DOHH2 (cell line): ENCODE measurements at regions not wholly inside any gene's neighbourhood (a gene's known extent, or its start where the extent isn't known, plus 50 kb on each side); places are given as distances from the start of the nearest gene placed in this dataset.

Experiments used
- H3F3A ChIP-seq: fragments of 200-600 bp; sonication (generic), shearing (Covaris generic); 2 replicates; pipeline ENCODE4 v1.6.0; 2016; ENCODE audit warnings: antibody characterized with exemption, mild to moderate bottlenecking; ENCODE audit not compliant: control insufficient read depth, insufficient read depth
- H3K27ac ChIP-seq: fragments of 200-600 bp; sonication (generic); 2 replicates; pipeline ENCODE4 v1.5.1; 2014; ENCODE audit warnings: low read depth, mild to moderate bottlenecking, low read length, moderate library complexity
- H3K27me3 ChIP-seq: fragments of 200-600 bp; sonication (generic); 2 replicates; pipeline ENCODE4 v1.6.1; 2014; ENCODE audit warnings: mild to moderate bottlenecking, low read length, mixed read lengths; ENCODE audit not compliant: control insufficient read depth
- H3K36me3 ChIP-seq: fragments of 200-600 bp; sonication (generic); 2 replicates; pipeline ENCODE4 v1.6.1; 2014; ENCODE audit warnings: mild to moderate bottlenecking, low read length, moderate library complexity, mixed read lengths; ENCODE audit not compliant: control insufficient read depth
- H3K4me1 ChIP-seq: fragments of 200-600 bp; sonication (generic); 2 replicates; pipeline ENCODE4 v1.6.1; 2014; ENCODE audit warnings: mild to moderate bottlenecking, low read length, mixed read lengths; ENCODE audit not compliant: control insufficient read depth
- H3K4me2 ChIP-seq: fragments of 200-600 bp; sonication (generic); 2 replicates; pipeline ENCODE4 v1.6.0; 2014; ENCODE audit warnings: mild to moderate bottlenecking, low read length, moderate library complexity
- H3K4me3 ChIP-seq: fragments of 200-600 bp; sonication (generic); 2 replicates; pipeline ENCODE4 v1.5.1; 2014; ENCODE audit warnings: mild to moderate bottlenecking, low read length, mixed read lengths
- H3K79me2 ChIP-seq: fragments of 200-600 bp; sonication (generic); 2 replicates; pipeline ENCODE4 v1.6.1; 2014; ENCODE audit warnings: mild to moderate bottlenecking, low read length, mixed read lengths; ENCODE audit not compliant: control insufficient read depth
- H3K9me2 ChIP-seq: fragments of 200-600 bp; sonication (generic); replicated peaks from 2 replicates; pipeline ENCODE4 v1.6.1; 2014; ENCODE audit warnings: mild to moderate bottlenecking, low read length, mixed read lengths; ENCODE audit not compliant: control insufficient read depth
- H3K9me3 ChIP-seq: fragments of 200-600 bp; sonication (generic); 2 replicates; pipeline ENCODE4 v1.6.1; 2014; ENCODE audit warnings: antibody characterized with exemption, low read length, mixed read lengths; ENCODE audit not compliant: control insufficient read depth, insufficient read depth
- H4K20me1 ChIP-seq: fragments of 200-600 bp; sonication (generic); 2 replicates; pipeline ENCODE4 v1.6.0; 2014; ENCODE audit warnings: low read depth, mild to moderate bottlenecking, antibody characterized with exemption, low read length, moderate library complexity; ENCODE audit not compliant: control insufficient read depth, insufficient read depth
- CTCF ChIP-seq: fragments of 200-600 bp; sonication (generic); IDR thresholded peaks from one replicate; pipeline ENCODE4 v1.5.1; 2014; ENCODE audit warnings: antibody characterized with exemption, mild to moderate bottlenecking, low read depth, low read length; ENCODE audit not compliant: poor library complexity, severe bottlenecking
- EZH2phosphoT487 ChIP-seq: fragments of 200-600 bp; sonication (generic); IDR thresholded peaks from 2 replicates; pipeline ENCODE4 v1.6.1; 2017; ENCODE audit warnings: borderline replicate concordance, mild to moderate bottlenecking, antibody characterized with exemption, low read length, moderate library complexity, mixed read lengths

- H3K79me2 ChIP-seq, result no peaks in the 10 kb centered on the region
- peaks cover 3% of the 10 kb centered on the region; the same call in 1 of the 2 replicates for H3K27me3 ChIP-seq
- H3K36me3 ChIP-seq, result no peaks in the 10 kb centered on the region
- no peak overlapping the region for H3K4me3 ChIP-seq
- H3K9me2 ChIP-seq, result no peaks in the 10 kb centered on the region
- no peaks in the 10 kb centered on the region for H3K9me3 ChIP-seq
- no peak for TF ChIP-seq EZH2phosphoT487
- TF ChIP-seq CTCF, result no peak
- no peak overlapping the region for H3K4me2 ChIP-seq
- H3F3A ChIP-seq, result no peaks in the 10 kb centered on the region
- H3K4me1 ChIP-seq, result no peaks in the 10 kb centered on the region
- no peaks in the 10 kb centered on the region for H4K20me1 ChIP-seq
- H3K27ac ChIP-seq, result no peak overlapping the region
Observed at GRCh38 chr10:104505521-104506042, 135.5 kb upstream of the SORCS3 start.

GRCh38 chr10:104509981-104510380 lies 131.1 kb upstream of the SORCS3 start:
- no peaks in the 10 kb centered on the region for H3K27me3 ChIP-seq
- no peak overlapping the region for H3K4me3 ChIP-seq
- no peak overlapping the region for H3K27ac ChIP-seq
- H4K20me1 ChIP-seq, result no peaks in the 10 kb centered on the region
- H3K9me3 ChIP-seq, result no peaks in the 10 kb centered on the region
- H3K36me3 ChIP-seq, result no peaks in the 10 kb centered on the region
- TF ChIP-seq EZH2phosphoT487 (no peak), CTCF (no peak)
- no peak overlapping the region for H3K4me2 ChIP-seq
- no peaks in the 10 kb centered on the region for H3K4me1 ChIP-seq
- H3F3A ChIP-seq, result no peaks in the 10 kb centered on the region
- H3K9me2 ChIP-seq, result no peaks in the 10 kb centered on the region
- no peaks in the 10 kb centered on the region for H3K79me2 ChIP-seq

- H3K36me3 ChIP-seq, result no peaks in the 10 kb centered on the region
- H3K27ac ChIP-seq, result no peak overlapping the region
- no peaks in the 10 kb centered on the region for H3K79me2 ChIP-seq
- TF ChIP-seq EZH2phosphoT487 (no peak), CTCF (no peak)
- H3K9me2 ChIP-seq, result no peaks in the 10 kb centered on the region
- no peak overlapping the region for H3K4me3 ChIP-seq
- no peaks in the 10 kb centered on the region for H3K9me3 ChIP-seq
- H3K27me3 ChIP-seq, result no peaks in the 10 kb centered on the region
- H3K4me1 ChIP-seq, result no peaks in the 10 kb centered on the region
- no peaks in the 10 kb centered on the region for H3F3A ChIP-seq
- no peak overlapping the region for H3K4me2 ChIP-seq
- H4K20me1 ChIP-seq, result no peaks in the 10 kb centered on the region
Observed at GRCh38 chr10:104510644-104511043, 130.4 kb upstream of the SORCS3 start.

- Histone ChIP-seq H3K4me1 (no peaks in the 10 kb centered on the region), H4K20me1 (no peaks in the 10 kb centered on the region), H3K4me2 (no peak overlapping the region), H3K36me3 (no peaks in the 10 kb centered on the region), H3K4me3 (no peak overlapping the region), H3F3A (no peaks in the 10 kb centered on the region), H3K9me3 (no peaks in the 10 kb centered on the region), H3K9me2 (no peaks in the 10 kb centered on the region), H3K27ac (no peak overlapping the region), H3K79me2 (no peaks in the 10 kb centered on the region), H3K27me3 (no peaks in the 10 kb centered on the region)
- TF ChIP-seq CTCF (no peak), EZH2phosphoT487 (no peak)
Observed at GRCh38 chr10:104512800-104513199, 128.3 kb upstream of the SORCS3 start.
